ENCODE measurements at regions not wholly inside any gene's neighbourhood (a gene's known extent, or its start where the extent isn't known, plus 50 kb on each side); places are given as distances from the start of the nearest gene placed in this dataset.
"Not testable (repeated sequence)": the region's sequence is repeated elsewhere in the genome, so short reads cannot be mapped to it uniquely, and the experiment has no call there.

DNA sequence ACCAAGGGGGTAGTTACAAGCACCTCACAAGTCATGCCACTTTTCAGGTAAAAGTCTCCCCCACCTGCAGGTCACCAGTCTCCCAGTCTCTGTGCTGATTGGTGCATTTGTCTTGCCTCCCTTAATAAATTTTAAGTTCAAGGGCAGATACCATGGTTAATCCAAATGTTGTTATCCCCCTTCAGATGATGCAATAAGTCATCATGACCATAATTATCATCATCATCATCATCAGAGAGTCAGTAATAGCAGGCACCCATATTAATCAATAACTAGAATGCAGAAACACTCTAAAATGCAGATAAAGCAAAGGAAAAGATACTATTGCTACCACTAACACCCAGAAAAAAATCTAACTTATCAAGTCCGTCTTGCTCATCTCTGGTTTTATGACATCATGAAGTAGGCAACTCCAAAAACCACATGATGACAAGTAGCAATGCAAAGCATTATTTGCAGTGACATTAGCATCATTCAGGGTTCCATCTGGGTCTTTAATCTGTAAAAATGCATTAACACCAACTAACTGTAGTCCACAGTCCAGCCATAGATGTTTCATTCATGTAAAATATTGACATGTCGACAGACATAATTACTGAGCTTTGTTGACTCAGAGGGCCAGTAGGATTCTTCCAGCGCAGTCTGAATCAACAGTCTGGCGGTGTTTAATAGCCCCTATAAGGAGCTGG lies 492.0 kb upstream of the RUNX1 start:
- intact Hi-C loops (cut with DNase I), result no loop called here
- ATAC-seq (no peak), DNase-seq (ENCODE audit: low spot score) (no peak)

- no peak for DNase-seq (ENCODE audit: low spot score)
- intact Hi-C loops (cut with DNase I), result no loop called here
- ATAC-seq, result no peak
These were observed 489.3 kb upstream of the RUNX1 start for GRCh38 chr21:35538386-35538785.

DNA sequence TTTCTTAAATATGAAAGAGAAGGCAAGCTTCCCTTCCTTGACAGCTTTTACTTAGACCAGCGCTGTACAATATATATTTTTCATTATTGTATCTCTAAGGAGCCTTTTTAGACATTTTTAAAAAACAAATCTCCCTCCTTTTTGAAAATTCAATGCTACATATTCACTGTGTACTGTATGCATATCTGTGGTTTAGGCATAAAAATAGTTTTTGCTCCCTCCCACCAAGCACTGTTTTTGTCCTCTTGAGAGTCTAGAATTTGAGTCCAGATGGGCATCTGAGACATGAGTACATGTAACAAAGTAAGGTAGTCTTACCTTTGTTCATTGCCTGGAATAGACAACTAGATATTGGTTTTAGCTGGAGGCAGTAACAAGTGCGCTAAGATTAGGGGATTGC lies 488.5 kb upstream of the RUNX1 start:
- ATAC-seq, result no peak
- no peak for DNase-seq (ENCODE audit: low spot score)
- intact Hi-C loops (cut with DNase I), result no loop called here

GRCh38 chr21:35533893-35534292 lies 484.8 kb upstream of the RUNX1 start:
- intact Hi-C loops (cut with DNase I), result no loop called here
- DNase-seq (ENCODE audit: low spot score) (no peak), ATAC-seq (no peak)

- DNase-seq (ENCODE audit: low spot score) (no peak), ATAC-seq (no peak)
- intact Hi-C loops (cut with DNase I), result no loop called here
These were observed 481.7 kb upstream of the RUNX1 start for GRCh38 chr21:35530766-35531165.

DNA sequence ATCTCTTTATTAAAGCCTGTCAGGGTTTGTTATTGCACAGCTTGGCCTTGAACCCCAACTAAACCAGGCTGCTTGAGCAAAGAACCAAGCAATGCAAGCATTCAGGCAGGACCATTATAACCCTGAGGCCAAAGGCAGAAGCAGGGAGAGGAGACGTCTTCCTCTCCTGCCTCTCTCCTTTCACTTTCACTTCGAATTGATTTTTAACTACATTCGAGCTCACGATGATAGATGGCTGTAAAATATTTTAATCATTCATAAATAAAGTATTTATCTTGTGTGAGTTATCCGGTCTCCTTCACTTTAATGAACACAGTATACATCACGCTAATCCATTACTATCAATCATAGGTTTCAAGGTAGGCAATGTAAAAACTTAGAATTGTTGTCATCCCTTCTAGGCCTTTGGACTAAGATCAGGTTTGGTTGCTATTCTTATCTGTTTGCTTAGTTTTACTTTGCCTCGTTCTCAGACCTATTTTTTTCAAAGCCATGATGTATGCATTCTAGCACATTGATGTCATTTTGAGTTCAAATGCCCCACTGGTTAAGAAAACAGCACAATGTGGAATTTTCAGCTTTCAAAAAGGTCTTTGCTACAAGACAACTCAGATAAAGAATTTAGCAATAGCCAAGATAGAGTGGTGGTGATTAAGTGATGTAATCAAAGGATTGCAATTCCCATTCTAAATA lies 480.2 kb upstream of the RUNX1 start:
- intact Hi-C loops (cut with DNase I), result no loop called here
- peak; percentile 84 for ATAC-seq
- no peak for DNase-seq (ENCODE audit: low spot score)

DNA sequence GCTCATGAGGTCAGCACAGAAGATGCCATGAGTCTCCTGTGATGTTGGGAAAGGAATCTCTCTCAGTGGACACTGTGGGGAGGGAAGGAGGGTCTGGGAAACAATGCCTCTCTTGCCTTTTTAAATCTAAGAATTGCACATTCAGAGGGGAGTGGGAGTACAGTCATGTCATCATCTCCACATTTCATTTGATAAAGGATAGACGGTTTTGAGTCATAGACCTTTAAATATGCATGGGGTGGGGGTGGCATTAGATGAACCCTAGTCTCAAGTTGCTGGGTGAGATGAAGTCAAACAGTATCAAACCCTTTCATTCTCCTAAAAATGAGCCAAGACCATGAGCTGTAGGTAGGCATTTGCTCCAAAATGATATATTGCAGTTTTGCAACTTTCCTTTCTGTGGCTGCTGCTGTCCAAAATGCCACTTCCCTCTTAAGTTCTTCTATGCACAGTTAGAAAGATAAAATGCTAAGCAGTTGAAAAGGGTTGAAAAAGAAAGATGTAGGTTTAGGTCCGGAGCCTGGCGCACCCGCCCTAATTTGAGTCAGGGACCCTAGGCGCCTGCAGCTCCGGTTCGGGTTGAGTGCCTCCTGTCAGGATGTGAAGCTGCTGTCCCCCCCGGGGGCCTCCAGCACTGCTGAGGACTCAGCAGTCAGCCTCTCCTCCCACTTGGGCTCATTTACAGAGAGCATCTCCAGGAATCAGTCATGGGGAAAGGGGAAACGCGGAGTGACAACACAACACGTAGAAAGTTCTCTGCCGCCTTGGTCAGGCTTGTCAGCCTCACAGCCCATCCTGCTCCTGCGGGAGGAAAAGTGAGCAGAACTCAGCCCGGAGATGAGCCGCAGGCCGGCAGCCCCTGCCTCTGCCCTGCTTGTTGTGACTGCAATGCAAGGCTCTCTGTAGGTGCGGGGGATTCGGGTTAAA lies 479.3 kb upstream of the RUNX1 start:
- intact Hi-C loops (cut with DNase I), result no loop called here
- peak; percentile 74 for ATAC-seq
- peak; percentile 61 for DNase-seq (ENCODE audit: low spot score)

- no peak for DNase-seq (ENCODE audit: low spot score)
- intact Hi-C loops (cut with DNase I), result no loop called here
- ATAC-seq, result no peak
These were observed 478.3 kb upstream of the RUNX1 start for GRCh38 chr21:35527358-35527757.

DNA sequence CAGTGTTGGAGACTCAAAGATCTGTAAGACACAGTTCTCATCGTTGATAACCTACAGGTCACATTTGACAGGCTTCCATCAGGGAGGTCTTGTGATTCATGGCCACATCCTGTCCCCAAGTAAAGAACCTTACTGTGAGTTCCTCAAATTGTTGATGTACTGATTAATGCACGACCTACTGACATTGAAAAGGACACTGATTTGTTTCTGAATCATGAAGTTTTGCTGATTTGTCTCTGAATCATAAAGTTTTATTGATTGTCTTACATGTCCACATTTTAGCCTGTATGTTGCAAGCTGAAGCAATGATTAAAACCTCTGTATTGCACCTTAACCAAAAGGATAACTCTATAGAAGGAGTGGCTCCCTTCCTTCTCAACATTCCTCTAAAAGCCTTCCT lies 476.3 kb upstream of the RUNX1 start:
- intact Hi-C loops (cut with DNase I), result no loop called here
- ATAC-seq (no peak), DNase-seq (ENCODE audit: low spot score) (no peak)

GRCh38 chr21:35521852-35522505 lies 472.9 kb upstream of the RUNX1 start:
- no peak for ATAC-seq
- intact Hi-C loops (cut with DNase I), result no loop called here
- no peak for DNase-seq (ENCODE audit: low spot score)

DNA sequence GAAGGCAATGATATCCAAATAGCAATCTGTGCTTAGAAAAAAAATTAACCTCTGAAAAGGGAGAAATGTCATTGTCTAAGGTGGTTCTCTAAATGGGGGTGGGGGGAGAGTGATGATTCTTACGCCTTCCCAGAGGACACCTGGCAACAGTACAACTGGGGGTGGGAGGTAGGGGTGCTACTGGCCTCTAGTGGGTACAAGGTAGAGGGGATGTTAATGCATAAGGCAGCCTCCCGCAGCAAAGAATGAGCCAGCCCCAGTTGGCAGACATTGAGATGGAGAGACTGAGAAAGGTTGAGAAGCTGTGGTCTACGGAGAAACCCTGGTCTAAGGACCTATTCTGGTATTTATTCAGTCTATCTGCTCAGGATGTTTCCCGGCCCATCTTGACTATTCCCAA lies 472.2 kb upstream of the RUNX1 start:
- DNase-seq (ENCODE audit: low spot score), result no peak
- intact Hi-C loops (cut with DNase I), result no loop called here
- no peak for ATAC-seq

DNA sequence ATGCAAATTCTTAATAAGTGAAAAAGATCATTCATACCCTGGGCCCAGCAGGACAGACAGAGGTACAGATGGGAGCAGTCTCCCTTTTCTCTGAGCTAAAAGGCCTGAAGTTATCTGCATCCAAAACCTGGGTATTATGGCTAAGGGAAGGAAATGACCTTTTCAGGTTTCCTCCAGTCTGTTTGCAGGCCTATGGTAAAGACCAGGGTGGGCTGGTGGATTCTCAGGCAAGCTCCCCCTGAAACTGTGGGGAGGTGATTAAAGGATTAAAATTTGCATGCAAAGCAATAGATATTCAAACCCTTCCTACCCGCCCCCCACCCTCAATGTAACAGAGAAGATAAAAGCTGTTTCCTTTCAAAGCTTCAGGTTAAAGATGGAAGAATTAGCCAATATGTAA lies 471.8 kb upstream of the RUNX1 start:
- ATAC-seq, result no peak
- intact Hi-C loops (cut with DNase I), result no loop called here
- no peak for DNase-seq (ENCODE audit: low spot score)

GRCh38 chr21:35520302-35520701 lies 471.2 kb upstream of the RUNX1 start:
- no peak for ATAC-seq
- DNase-seq (ENCODE audit: low spot score), result no peak
- intact Hi-C loops (cut with DNase I), result no loop called here

- no peak for DNase-seq (ENCODE audit: low spot score)
- no peak for ATAC-seq
- intact Hi-C loops (cut with DNase I), result no loop called here
These were observed 468.8 kb upstream of the RUNX1 start for GRCh38 chr21:35517865-35518264.

DNA sequence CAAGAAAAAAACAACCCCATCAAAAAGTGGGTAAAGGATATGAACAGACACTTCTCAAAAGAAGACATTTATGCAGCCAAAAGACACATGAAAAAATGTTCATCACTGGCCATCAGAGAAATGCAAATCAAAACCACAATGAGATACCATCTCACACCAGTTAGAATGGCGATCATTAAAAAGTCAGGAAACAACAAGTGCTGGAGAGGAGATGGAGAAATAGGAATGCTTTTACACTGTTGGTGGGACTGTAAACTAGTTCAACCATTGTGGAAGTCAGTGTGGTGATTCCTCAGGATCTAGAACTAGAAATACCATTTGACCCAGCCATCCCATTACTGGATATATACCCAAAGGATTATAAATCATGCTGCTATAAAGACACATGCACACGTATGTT lies 467.2 kb upstream of the RUNX1 start:
- intact Hi-C loops (cut with DNase I); DNase-seq (ENCODE audit: low spot score); ATAC-seq: not testable (repeated sequence)

GRCh38 chr21:35512346-35512745 lies 463.2 kb upstream of the RUNX1 start:
- intact Hi-C loops (cut with DNase I), result no loop called here
- no peak for DNase-seq (ENCODE audit: low spot score)
- ATAC-seq, result no peak

- DNase-seq (ENCODE audit: low spot score) (no peak), ATAC-seq (no peak)
- intact Hi-C loops (cut with DNase I), result no loop called here
These were observed 462.6 kb upstream of the RUNX1 start for GRCh38 chr21:35511696-35512162.

- intact Hi-C loops (cut with DNase I), result no loop called here
- DNase-seq (ENCODE audit: low spot score) (no peak), ATAC-seq (no peak)
These were observed 462.0 kb upstream of the RUNX1 start for GRCh38 chr21:35510957-35511695.

DNA sequence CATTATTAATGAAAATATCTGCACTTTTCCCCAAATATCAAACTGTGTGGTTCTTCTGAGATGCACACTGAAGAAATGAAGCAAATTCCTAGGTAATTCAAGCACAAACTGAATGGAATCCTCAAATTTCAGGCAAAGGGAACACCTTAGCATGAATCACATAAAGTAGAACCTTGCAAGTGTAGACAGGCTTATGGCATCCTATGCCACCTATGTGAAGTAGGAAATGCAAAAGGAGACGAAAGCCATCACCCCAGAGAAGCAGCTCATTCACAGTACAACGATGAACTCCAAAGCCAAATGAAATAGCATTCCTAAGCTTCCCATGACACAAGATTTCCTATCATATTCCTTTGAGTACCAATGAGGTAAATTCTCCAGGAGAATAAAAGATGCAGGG lies 461.2 kb upstream of the RUNX1 start:
- intact Hi-C loops (cut with DNase I), result no loop called here
- DNase-seq (ENCODE audit: low spot score), result no peak
- ATAC-seq, result no peak
